Activated naive CD8-positive, alpha-beta T cell treated with anti-CD3 and anti-CD28 coated beads for 36 hours (primary cell): ENCODE measurements at regions not wholly inside any gene's neighbourhood (a gene's known extent, or its start where the extent isn't known, plus 50 kb on each side); places are given as distances from the start of the nearest gene placed in this dataset.
"Not testable (repeated sequence)": the region's sequence is repeated elsewhere in the genome, so short reads cannot be mapped to it uniquely, and the experiment has no call there.

Source experiments
- DNase-seq: peaks from one replicate; pipeline ENCODE4 v3.0.0; 2021
- H3K27ac Mint-ChIP-seq: one replicate; pipeline ENCODE4 v1.8.0; 2022; ENCODE audit warnings: mild to moderate bottlenecking, moderate library complexity, mixed read lengths
- H3K27me3 Mint-ChIP-seq: one replicate; pipeline ENCODE4 v1.8.0; 2022; ENCODE audit warnings: mild to moderate bottlenecking, mixed read lengths
- H3K36me3 Mint-ChIP-seq: one replicate; pipeline ENCODE4 v1.8.0; 2021; ENCODE audit warnings: mild to moderate bottlenecking, mixed read lengths
- H3K4me1 Mint-ChIP-seq: one replicate; pipeline ENCODE4 v1.8.0; 2021; ENCODE audit warnings: mixed read lengths
- H3K4me3 Mint-ChIP-seq: one replicate; pipeline ENCODE4 v1.8.0; 2022; ENCODE audit warnings: mild to moderate bottlenecking, moderate library complexity, mixed read lengths
- H3K9me3 Mint-ChIP-seq: one replicate; pipeline ENCODE4 v1.8.0; 2022; ENCODE audit warnings: mixed read lengths

- DNase-seq: no peak
- H3K36me3 Mint-ChIP-seq: peaks cover 63% of the 10 kb centered on the region
- peaks cover 8% of the 10 kb centered on the region for H3K9me3 Mint-ChIP-seq
- no peak overlapping the region for H3K27ac Mint-ChIP-seq
- H3K4me3 Mint-ChIP-seq: no peak overlapping the region
- H3K4me1 Mint-ChIP-seq: peaks cover 2% of the 10 kb centered on the region
- H3K27me3 Mint-ChIP-seq: no peaks in the 10 kb centered on the region
These were observed 50.9 kb upstream of the WARS2 start for GRCh38 chr1:119191325-119191724.

- Mint-ChIP-seq H3K27ac (no peak overlapping the region), H3K36me3 (peaks cover 33% of the 10 kb centered on the region), H3K9me3 (peaks cover 8% of the 10 kb centered on the region), H3K4me3 (no peak overlapping the region), H3K4me1 (no peaks in the 10 kb centered on the region), H3K27me3 (no peaks in the 10 kb centered on the region)
- no peak for DNase-seq
These were observed 63.9 kb upstream of the WARS2 start for GRCh38 chr1:119204197-119204960.

- H3K4me1 Mint-ChIP-seq: no peaks in the 10 kb centered on the region
- no peak overlapping the region for H3K4me3 Mint-ChIP-seq
- no peak overlapping the region for H3K27ac Mint-ChIP-seq
- peaks cover 33% of the 10 kb centered on the region for H3K36me3 Mint-ChIP-seq
- no peak for DNase-seq
- no peaks in the 10 kb centered on the region for H3K27me3 Mint-ChIP-seq
- peaks cover 8% of the 10 kb centered on the region for H3K9me3 Mint-ChIP-seq
These were observed 64.5 kb upstream of the WARS2 start for GRCh38 chr1:119204961-119205357.

- Mint-ChIP-seq H3K27me3 (no peaks in the 10 kb centered on the region), H3K27ac (no peak overlapping the region), H3K4me1 (no peaks in the 10 kb centered on the region), H3K9me3 (peaks cover 6% of the 10 kb centered on the region), H3K36me3 (peaks cover 28% of the 10 kb centered on the region), H3K4me3 (no peak overlapping the region)
- DNase-seq: no peak
These were observed 68.6 kb upstream of the WARS2 start for GRCh38 chr1:119209061-119209460.

GRCh38 chr1:119209596-119210295 is 69.3 kb upstream of the WARS2 start:
- Mint-ChIP-seq H3K4me3 (no peak overlapping the region), H3K4me1 (no peaks in the 10 kb centered on the region), H3K9me3 (peaks cover 6% of the 10 kb centered on the region), H3K36me3 (peaks cover 28% of the 10 kb centered on the region), H3K27me3 (no peaks in the 10 kb centered on the region), H3K27ac (no peak overlapping the region)
- no peak for DNase-seq

- no peak for DNase-seq
- H3K9me3 Mint-ChIP-seq: peaks cover 6% of the 10 kb centered on the region
- H3K27ac Mint-ChIP-seq: no peak overlapping the region
- H3K4me1 Mint-ChIP-seq: no peaks in the 10 kb centered on the region
- H3K36me3 Mint-ChIP-seq: peaks cover 28% of the 10 kb centered on the region
- no peak overlapping the region for H3K4me3 Mint-ChIP-seq
- no peaks in the 10 kb centered on the region for H3K27me3 Mint-ChIP-seq
These were observed 69.8 kb upstream of the WARS2 start for GRCh38 chr1:119210296-119210649.

GRCh38 chr1:119213213-119213612 is 72.8 kb upstream of the WARS2 start:
- H3K9me3 Mint-ChIP-seq, H3K27me3 Mint-ChIP-seq, DNase-seq, H3K4me3 Mint-ChIP-seq, H3K4me1 Mint-ChIP-seq, H3K27ac Mint-ChIP-seq: not testable (repeated sequence)
- H3K36me3 Mint-ChIP-seq: peaks cover 29% of the 10 kb centered on the region

- H3K36me3 Mint-ChIP-seq: peaks cover 25% of the 10 kb centered on the region
- not testable (repeated sequence) for DNase-seq, H3K27ac Mint-ChIP-seq, H3K4me3 Mint-ChIP-seq, H3K9me3 Mint-ChIP-seq, H3K27me3 Mint-ChIP-seq, H3K4me1 Mint-ChIP-seq
These were observed 74.5 kb upstream of the WARS2 start for GRCh38 chr1:119214961-119215360.

GRCh38 chr1:119217309-119217828 is 76.9 kb upstream of the WARS2 start:
- Mint-ChIP-seq H3K27ac (no peak overlapping the region), H3K4me3 (no peak overlapping the region), H3K9me3 (no peaks in the 10 kb centered on the region), H3K27me3 (no peaks in the 10 kb centered on the region), H3K36me3 (peaks cover 8% of the 10 kb centered on the region), H3K4me1 (no peaks in the 10 kb centered on the region)
- DNase-seq: no peak

GRCh38 chr1:119219711-119220110 is 79.3 kb upstream of the WARS2 start:
- H3K4me1 Mint-ChIP-seq: no peaks in the 10 kb centered on the region
- H3K9me3 Mint-ChIP-seq: no peaks in the 10 kb centered on the region
- no peak overlapping the region for H3K4me3 Mint-ChIP-seq
- DNase-seq: no peak
- H3K36me3 Mint-ChIP-seq: peaks cover 8% of the 10 kb centered on the region
- no peak overlapping the region for H3K27ac Mint-ChIP-seq
- no peaks in the 10 kb centered on the region for H3K27me3 Mint-ChIP-seq

- Mint-ChIP-seq H3K4me3 (no peak overlapping the region), H3K4me1 (no peaks in the 10 kb centered on the region), H3K27ac (no peak overlapping the region), H3K36me3 (peaks cover 8% of the 10 kb centered on the region), H3K27me3 (no peaks in the 10 kb centered on the region), H3K9me3 (no peaks in the 10 kb centered on the region)
- no peak for DNase-seq
These were observed 80.5 kb upstream of the WARS2 start for GRCh38 chr1:119220991-119221390.

- Mint-ChIP-seq H3K27me3 (no peaks in the 10 kb centered on the region), H3K9me3 (no peaks in the 10 kb centered on the region), H3K36me3 (peaks cover 3% of the 10 kb centered on the region), H3K4me1 (no peaks in the 10 kb centered on the region), H3K27ac (no peak overlapping the region), H3K4me3 (no peak overlapping the region)
- DNase-seq: no peak
These were observed 81.8 kb upstream of the WARS2 start for GRCh38 chr1:119222271-119222670.

- Mint-ChIP-seq H3K27me3 (no peaks in the 10 kb centered on the region), H3K4me1 (no peaks in the 10 kb centered on the region), H3K4me3 (no peak overlapping the region), H3K27ac (no peak overlapping the region), H3K9me3 (no peaks in the 10 kb centered on the region), H3K36me3 (no peaks in the 10 kb centered on the region)
- no peak for DNase-seq
These were observed 84.8 kb upstream of the WARS2 start for GRCh38 chr1:119225265-119225664.

- DNase-seq: no peak
- H3K27ac Mint-ChIP-seq: no peak overlapping the region
- H3K27me3 Mint-ChIP-seq: no peaks in the 10 kb centered on the region
- no peak overlapping the region for H3K4me3 Mint-ChIP-seq
- no peaks in the 10 kb centered on the region for H3K9me3 Mint-ChIP-seq
- no peaks in the 10 kb centered on the region for H3K4me1 Mint-ChIP-seq
- H3K36me3 Mint-ChIP-seq: no peaks in the 10 kb centered on the region
These were observed 85.4 kb upstream of the WARS2 start for GRCh38 chr1:119225831-119226230.

GRCh38 chr1:119226321-119226720 is 85.9 kb upstream of the WARS2 start:
- Mint-ChIP-seq H3K27ac (no peak overlapping the region), H3K4me3 (no peak overlapping the region), H3K36me3 (peaks cover 1% of the 10 kb centered on the region), H3K4me1 (no peaks in the 10 kb centered on the region), H3K27me3 (no peaks in the 10 kb centered on the region), H3K9me3 (no peaks in the 10 kb centered on the region)
- DNase-seq: no peak

- no peak overlapping the region for H3K4me3 Mint-ChIP-seq
- no peak overlapping the region for H3K27ac Mint-ChIP-seq
- H3K36me3 Mint-ChIP-seq: peaks cover 3% of the 10 kb centered on the region
- H3K27me3 Mint-ChIP-seq: no peaks in the 10 kb centered on the region
- no peaks in the 10 kb centered on the region for H3K4me1 Mint-ChIP-seq
- no peak for DNase-seq
- H3K9me3 Mint-ChIP-seq: no peaks in the 10 kb centered on the region
These were observed 86.5 kb upstream of the WARS2 start for GRCh38 chr1:119226913-119227312.
